ENCODE measurements at regions not wholly inside any gene's neighbourhood (a gene's known extent, or its start where the extent isn't known, plus 50 kb on each side); places are given as distances from the start of the nearest gene placed in this dataset.

- TF ChIP-seq CTCF (conservative IDR thresholded peaks at IDR 0.05; ENCODE audit: low read depth, low read length) (no peak), USF2 (IDR thresholded peaks at IDR 0.05; ENCODE audit: low read depth, low read length) (no peak), NFE2L2 (IDR thresholded peaks at IDR 0.05; ENCODE audit: low read depth, low read length) (no peak), CEBPB (IDR thresholded peaks at IDR 0.05; ENCODE audit: low read depth, low read length) (peak; percentile 82), RFX5 (IDR thresholded peaks at IDR 0.05; ENCODE audit: low read depth, low read length) (no peak), RAD21 (IDR thresholded peaks at IDR 0.05; ENCODE audit: low read length) (no peak), MXI1 (IDR thresholded peaks at IDR 0.05; ENCODE audit: borderline replicate concordance, low read depth, low read length) (no peak), POLR2A (IDR thresholded peaks at IDR 0.05; ENCODE audit: low read depth, low read length) (no peak), BHLHE40 (IDR thresholded peaks at IDR 0.05; ENCODE audit: low read depth, low read length) (no peak), FOS (IDR thresholded peaks at IDR 0.05; ENCODE audit: low read depth, low read length) (no peak), RCOR1 (IDR thresholded peaks at IDR 0.05; ENCODE audit: insufficient replicate concordance, low read length) (no peak)
Measured at GRCh38 chr6:155527443-155527842, 71.8 kb upstream of the NOX3 start.
